ENCODE measurements at regions not wholly inside any gene's neighbourhood (a gene's known extent, or its start where the extent isn't known, plus 50 kb on each side); places are given as distances from the start of the nearest gene placed in this dataset.

GRCh38 chr4:17414392-17414791, 97.5 kb downstream of the QDPR start:
- H3K4me3 ChIP-seq, result no peak overlapping the region
- no peak for DNase-seq
- TF ChIP-seq CTCF (IDR thresholded peaks at IDR 0.05), result no peak
- no peak overlapping the region for H3K27ac ChIP-seq
- H3K9me3 ChIP-seq, result peaks cover 0 to 32% (median 4%) of the 10 kb centered on the region in 11 donors
- H3K4me1 ChIP-seq, result no peaks in the 10 kb centered on the region
- intact Hi-C loops (cut with DNase I), result no loop called here
- no peak for ATAC-seq
- no peaks in the 10 kb centered on the region for H3K36me3 ChIP-seq
- H3K27me3 ChIP-seq, result peaks cover 0 to 5% (median 0%) of the 10 kb centered on the region in 7 donors
- WGBS, 2 donors, result 82 to 90% methylated on average over 34 of the region's 34 CpGs

GRCh38 chr4:17400686-17401085, 111.2 kb downstream of the QDPR start:
- WGBS, 2 donors, result 70 to 72% methylated on average over 4 of the region's 4 CpGs
- intact Hi-C loops (cut with DNase I), result no loop called here
- TF ChIP-seq CTCF (IDR thresholded peaks at IDR 0.05), result no peak
- H3K4me1 ChIP-seq, result no peaks in the 10 kb centered on the region
- no peak overlapping the region for H3K27ac ChIP-seq
- no peaks in the 10 kb centered on the region for H3K36me3 ChIP-seq
- no peak for ATAC-seq
- H3K27me3 ChIP-seq, result no peaks in the 10 kb centered on the region
- DNase-seq, result no peak
- no peak overlapping the region for H3K4me3 ChIP-seq
- no peaks in the 10 kb centered on the region for H3K9me3 ChIP-seq

GRCh38 chr4:17398805-17399204, 113.1 kb downstream of the QDPR start:
- H3K36me3 ChIP-seq, result no peaks in the 10 kb centered on the region
- ATAC-seq (no peak), DNase-seq (no peak)
- H3K9me3 ChIP-seq, result no peaks in the 10 kb centered on the region
- 79 to 84% methylated on average over 3 of the region's 3 CpGs for WGBS, 2 donors
- H3K4me3 ChIP-seq, result no peak overlapping the region
- no peak for TF ChIP-seq CTCF (IDR thresholded peaks at IDR 0.05)
- H3K4me1 ChIP-seq, result no peaks in the 10 kb centered on the region
- H3K27me3 ChIP-seq, result no peaks in the 10 kb centered on the region
- no peak overlapping the region for H3K27ac ChIP-seq
- intact Hi-C loops (cut with DNase I), result no loop called here

GRCh38 chr4:17398035-17398434, 113.9 kb downstream of the QDPR start:
- intact Hi-C loops (cut with DNase I), result no loop called here
- H3K9me3 ChIP-seq, result no peaks in the 10 kb centered on the region
- ATAC-seq (no peak), DNase-seq (no peak)
- H3K36me3 ChIP-seq, result no peaks in the 10 kb centered on the region
- no peak overlapping the region for H3K4me3 ChIP-seq
- no peak overlapping the region for H3K27ac ChIP-seq
- WGBS, 2 donors, result 84 to 91% methylated on average over 2 of the region's 2 CpGs
- no peaks in the 10 kb centered on the region for H3K4me1 ChIP-seq
- no peak for TF ChIP-seq CTCF (IDR thresholded peaks at IDR 0.05)
- H3K27me3 ChIP-seq, result no peaks in the 10 kb centered on the region

- no peak for TF ChIP-seq CTCF (IDR thresholded peaks at IDR 0.05)
- no peaks in the 10 kb centered on the region for H3K4me1 ChIP-seq
- DNase-seq (no peak), ATAC-seq (no peak)
- no peak overlapping the region for H3K4me3 ChIP-seq
- H3K27me3 ChIP-seq, result no peaks in the 10 kb centered on the region
- no peak overlapping the region for H3K27ac ChIP-seq
- WGBS, 2 donors, result 66 to 67% methylated on average over 3 of the region's 3 CpGs
- H3K9me3 ChIP-seq, result no peaks in the 10 kb centered on the region
- intact Hi-C loops (cut with DNase I), result no loop called here
- no peaks in the 10 kb centered on the region for H3K36me3 ChIP-seq
These were observed 114.3 kb downstream of the QDPR start for GRCh38 chr4:17397611-17398010.

Data from heart right ventricle (tissue), 16 donors.